Coronary artery (tissue), 2 donors: ENCODE measurements at regions not wholly inside any gene's neighbourhood (a gene's known extent, or its start where the extent isn't known, plus 50 kb on each side); places are given as distances from the start of the nearest gene placed in this dataset.

Experiments
- DNase-seq: peaks from one replicate; pipeline ENCODE4 v3.0.0-alpha.2; 2017; ENCODE audit warnings: low spot score
- H3K27ac ChIP-seq, 2 donors: fragments of 200-600 bp; sonication (generic); one replicate each; pipeline ENCODE4 v1.5.1; 2016 to 2019
- H3K4me3 ChIP-seq: fragments of 200-600 bp; sonication (generic); 2 replicates; pipeline ENCODE4 v1.5.1; 2016; ENCODE audit warnings: mild to moderate bottlenecking, moderate library complexity
- TF ChIP-seq, protein P1 (sequence below): fragments of 200-600 bp; sonication (generic); IDR thresholded peaks from one replicate; pipeline ENCODE4 v1.5.1; 2019; ENCODE audit warnings: antibody characterized with exemption

DNA sequence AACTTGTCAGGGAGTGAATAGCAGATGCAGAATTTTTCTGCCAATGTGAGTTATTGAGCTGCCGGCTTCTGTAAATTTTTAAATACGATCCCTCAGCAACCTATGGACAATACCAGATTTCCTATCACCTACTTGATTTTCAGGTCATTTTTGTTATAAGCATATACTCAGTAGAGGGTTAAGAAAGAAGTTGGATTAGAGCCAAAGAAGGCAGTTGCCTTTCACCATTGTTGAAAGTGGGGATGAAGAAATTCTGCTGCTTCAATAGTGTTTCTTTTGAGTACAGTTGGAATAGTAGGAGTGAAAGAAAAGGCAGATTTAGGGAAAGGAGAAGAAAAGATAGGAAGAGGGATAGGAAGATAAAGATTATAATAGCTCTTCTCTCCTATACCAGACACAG is 197.1 kb downstream of the ATP23 start:
- DNase-seq: no peak
- TF ChIP-seq, protein P1, sequence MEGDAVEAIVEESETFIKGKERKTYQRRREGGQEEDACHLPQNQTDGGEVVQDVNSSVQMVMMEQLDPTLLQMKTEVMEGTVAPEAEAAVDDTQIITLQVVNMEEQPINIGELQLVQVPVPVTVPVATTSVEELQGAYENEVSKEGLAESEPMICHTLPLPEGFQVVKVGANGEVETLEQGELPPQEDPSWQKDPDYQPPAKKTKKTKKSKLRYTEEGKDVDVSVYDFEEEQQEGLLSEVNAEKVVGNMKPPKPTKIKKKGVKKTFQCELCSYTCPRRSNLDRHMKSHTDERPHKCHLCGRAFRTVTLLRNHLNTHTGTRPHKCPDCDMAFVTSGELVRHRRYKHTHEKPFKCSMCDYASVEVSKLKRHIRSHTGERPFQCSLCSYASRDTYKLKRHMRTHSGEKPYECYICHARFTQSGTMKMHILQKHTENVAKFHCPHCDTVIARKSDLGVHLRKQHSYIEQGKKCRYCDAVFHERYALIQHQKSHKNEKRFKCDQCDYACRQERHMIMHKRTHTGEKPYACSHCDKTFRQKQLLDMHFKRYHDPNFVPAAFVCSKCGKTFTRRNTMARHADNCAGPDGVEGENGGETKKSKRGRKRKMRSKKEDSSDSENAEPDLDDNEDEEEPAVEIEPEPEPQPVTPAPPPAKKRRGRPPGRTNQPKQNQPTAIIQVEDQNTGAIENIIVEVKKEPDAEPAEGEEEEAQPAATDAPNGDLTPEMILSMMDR: no peak
- Histone ChIP-seq H3K4me3 (no peak overlapping the region), H3K27ac (no peak overlapping the region)

DNA sequence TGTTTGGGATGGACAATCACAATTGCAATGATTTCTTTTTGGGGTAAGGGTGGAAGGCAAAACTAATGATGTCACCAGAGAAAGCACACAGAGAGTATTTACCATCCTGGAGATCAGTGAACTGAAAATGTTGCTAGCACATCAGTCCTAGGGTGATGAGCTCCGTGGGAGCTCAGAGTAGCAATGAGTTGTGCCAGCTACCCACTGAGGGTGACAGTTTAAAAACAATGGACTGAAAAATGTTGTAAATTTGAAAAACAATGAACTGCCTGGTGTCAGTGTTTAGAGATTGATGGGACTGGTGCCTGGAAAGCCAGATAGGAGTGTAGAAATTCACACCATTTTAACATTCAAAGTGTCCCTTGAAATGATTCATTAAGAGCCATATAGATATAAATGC is 198.5 kb downstream of the ATP23 start:
- no peak overlapping the region for H3K27ac ChIP-seq
- TF ChIP-seq, protein P1: no peak
- DNase-seq: no peak
- H3K4me3 ChIP-seq: no peak overlapping the region

DNA sequence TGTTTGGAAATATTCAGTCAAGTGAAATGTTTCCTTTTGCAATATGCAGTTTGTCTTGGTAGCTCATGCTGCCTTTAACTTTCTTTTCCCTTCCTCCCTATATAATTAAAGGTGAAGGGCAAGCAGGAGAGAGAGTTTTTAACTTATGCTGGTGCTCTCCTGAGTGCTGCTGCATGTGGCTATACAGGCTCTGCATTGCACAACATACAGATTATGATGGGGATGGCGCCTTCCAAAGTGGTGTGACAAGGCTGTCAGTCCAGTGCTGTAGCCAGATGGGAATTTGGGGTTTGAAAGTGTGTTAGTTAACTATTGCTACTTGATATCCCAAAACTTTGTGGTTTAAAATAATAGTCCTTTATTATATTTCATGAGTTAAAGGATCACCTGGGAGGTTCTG is 199.0 kb downstream of the ATP23 start:
- TF ChIP-seq, protein P1: no peak
- Histone ChIP-seq H3K27ac (no peak overlapping the region), H3K4me3 (no peak overlapping the region)
- no peak for DNase-seq

DNA sequence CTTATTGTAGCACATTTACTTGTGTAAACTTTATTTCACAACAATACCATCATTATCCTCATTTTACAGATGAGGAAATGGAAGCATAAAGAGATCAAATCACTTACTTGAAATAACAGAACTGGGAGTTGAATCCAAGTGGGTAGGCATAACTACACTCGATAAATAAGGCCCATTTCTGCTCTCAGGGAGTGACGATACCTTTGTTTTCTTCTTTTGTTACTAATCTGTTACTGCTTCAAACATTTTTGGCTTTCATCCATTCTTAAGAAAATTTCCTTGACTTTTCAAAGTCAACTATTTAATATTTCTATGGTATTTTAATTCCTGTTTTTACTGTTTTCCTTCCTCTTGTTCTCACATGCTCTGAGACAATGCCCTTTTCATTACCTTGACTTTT is 201.6 kb downstream of the ATP23 start:
- TF ChIP-seq, protein P1: no peak
- Histone ChIP-seq H3K27ac (no peak overlapping the region), H3K4me3 (no peak overlapping the region)
- DNase-seq: no peak

DNA sequence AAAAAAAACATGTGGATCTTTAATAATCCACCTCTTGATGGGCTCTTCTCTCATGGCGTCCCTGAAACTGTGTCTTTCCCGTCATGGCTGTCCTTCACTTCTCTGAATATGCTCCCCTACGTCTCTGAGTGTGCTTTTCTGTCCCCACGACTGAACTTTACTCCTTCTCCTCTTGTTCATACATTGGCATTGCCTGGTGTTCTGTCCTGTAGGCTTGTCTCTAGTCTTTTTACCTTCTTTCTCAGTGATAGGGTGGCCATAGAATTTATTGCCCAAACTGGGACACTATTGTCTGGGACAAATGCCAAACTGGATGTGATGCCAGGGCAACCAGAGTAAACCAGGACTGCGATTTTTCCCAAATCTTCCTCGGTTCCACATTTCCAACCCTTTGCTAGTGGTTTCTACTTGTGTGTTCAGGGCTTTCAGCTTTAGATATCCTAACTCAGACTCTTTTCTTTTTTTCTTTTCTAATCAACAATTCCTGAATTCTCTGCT is 202.2 kb downstream of the ATP23 start:
- Histone ChIP-seq H3K4me3 (no peak overlapping the region), H3K27ac (no peak overlapping the region)
- DNase-seq: no peak
- TF ChIP-seq, protein P1: no peak

DNA sequence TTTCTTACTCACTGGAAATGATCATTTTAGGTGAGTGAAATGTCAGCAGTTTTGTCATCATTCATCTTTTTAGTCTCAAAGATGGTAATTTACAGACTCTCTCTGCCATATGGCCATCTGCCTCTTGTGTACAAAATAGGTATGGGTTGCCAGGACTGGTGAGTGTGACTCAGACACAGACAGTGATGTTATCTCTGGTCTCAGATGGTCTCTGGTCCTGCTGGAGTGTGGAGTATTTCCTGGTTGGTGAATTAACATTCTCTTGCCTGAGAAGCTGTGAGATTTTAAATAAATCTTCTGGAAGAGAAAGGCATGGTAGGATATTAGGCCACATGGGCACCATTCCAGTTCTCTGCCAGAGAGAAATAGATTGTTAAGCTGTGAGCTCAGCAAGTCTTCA is 207.0 kb downstream of the ATP23 start:
- DNase-seq: no peak
- TF ChIP-seq, protein P1: no peak
- no peak overlapping the region for H3K4me3 ChIP-seq
- H3K27ac ChIP-seq: no peak overlapping the region

DNA sequence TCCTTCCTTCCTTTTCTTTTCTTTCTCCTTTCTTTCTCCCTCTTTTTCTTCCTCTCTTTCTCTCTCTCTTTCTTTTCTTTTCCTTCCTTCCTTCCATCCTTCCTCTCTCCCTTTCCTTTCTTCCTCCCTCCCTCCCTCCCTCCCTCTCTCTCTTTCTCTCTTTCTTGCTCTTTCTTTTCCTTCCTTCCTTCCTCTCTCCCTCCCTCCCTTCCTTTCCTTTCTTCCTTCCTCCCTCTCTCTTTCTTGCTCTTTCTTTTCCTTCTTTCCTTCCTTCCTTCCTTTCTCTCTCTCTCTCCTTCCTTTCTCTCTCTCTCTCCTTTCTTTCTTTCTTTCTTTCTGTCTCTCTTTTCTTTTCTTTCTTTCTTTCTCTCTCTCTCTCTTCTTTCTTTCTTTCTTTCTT is 207.6 kb downstream of the ATP23 start:
- no peak overlapping the region for H3K4me3 ChIP-seq
- TF ChIP-seq, protein P1: no peak

More for the DNA sequence above, 207.6 kb downstream of the ATP23 start:
- DNase-seq: no peak
- no peak overlapping the region for H3K27ac ChIP-seq
